ENCODE measurements at regions not wholly inside any gene's neighbourhood (a gene's known extent, or its start where the extent isn't known, plus 50 kb on each side); places are given as distances from the start of the nearest gene placed in this dataset.

DNA sequence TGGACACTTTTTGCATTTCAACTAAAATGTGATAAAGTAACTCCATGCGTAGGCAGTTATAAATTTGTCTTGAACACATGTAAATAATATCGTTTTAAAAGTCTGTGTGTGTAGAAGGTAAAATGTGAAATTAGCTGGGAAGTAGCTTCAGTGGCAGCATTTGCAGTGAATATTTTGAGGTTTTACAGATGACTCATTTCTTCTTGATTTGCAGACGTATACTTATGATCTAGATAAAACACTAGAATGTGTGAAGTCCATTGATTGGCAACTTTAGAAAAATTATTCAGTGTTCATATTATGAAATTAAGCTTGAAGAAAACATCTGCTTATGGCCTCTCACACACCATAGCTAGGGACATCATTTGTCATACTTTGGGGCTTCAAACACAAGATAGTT is 788.6 kb upstream of the NOVA1 start:
- no peaks in the 10 kb centered on the region for H3K9me3 ChIP-seq (ENCODE audit: control insufficient read depth, low read length)
- no peak for TF ChIP-seq CTCF (IDR thresholded peaks at IDR 0.05)
- H3K4me1 ChIP-seq, result no peaks in the 10 kb centered on the region
- no peak overlapping the region for H3K9ac ChIP-seq
- no peaks in the 10 kb centered on the region for H3K27me3 ChIP-seq (ENCODE audit: control insufficient read depth, insufficient read depth, low read length)
- no peak overlapping the region for H3K4me2 ChIP-seq (ENCODE audit: low read length)
- H3K79me2 ChIP-seq, result no peaks in the 10 kb centered on the region
- no peak overlapping the region for H2AFZ ChIP-seq
- H3K36me3 ChIP-seq (ENCODE audit: control insufficient read depth, insufficient read depth, low read length), result no peaks in the 10 kb centered on the region
- H3K27ac ChIP-seq, result no peak overlapping the region
- no peak overlapping the region for H3K4me3 ChIP-seq (ENCODE audit: low read depth, low read length)

- no peaks in the 10 kb centered on the region for H3K36me3 ChIP-seq (ENCODE audit: control insufficient read depth, insufficient read depth, low read length)
- H3K79me2 ChIP-seq, result no peaks in the 10 kb centered on the region
- H3K9ac ChIP-seq, result no peak overlapping the region
- TF ChIP-seq CTCF (IDR thresholded peaks at IDR 0.05), result no peak
- no peak overlapping the region for H3K4me2 ChIP-seq (ENCODE audit: low read length)
- no peaks in the 10 kb centered on the region for H3K9me3 ChIP-seq (ENCODE audit: control insufficient read depth, low read length)
- no peak overlapping the region for H3K4me3 ChIP-seq (ENCODE audit: low read depth, low read length)
- no peak overlapping the region for H2AFZ ChIP-seq
- no peak overlapping the region for H3K27ac ChIP-seq
- no peaks in the 10 kb centered on the region for H3K4me1 ChIP-seq
- no peaks in the 10 kb centered on the region for H3K27me3 ChIP-seq (ENCODE audit: control insufficient read depth, insufficient read depth, low read length)
Measured at GRCh38 chr14:27387463-27387862, 789.6 kb upstream of the NOVA1 start.

GRCh38 chr14:27389402-27389801 is 791.6 kb upstream of the NOVA1 start:
- Histone ChIP-seq H3K4me2 (ENCODE audit: low read length) (no peak overlapping the region), H3K9me3 (ENCODE audit: control insufficient read depth, low read length) (no peaks in the 10 kb centered on the region), H3K79me2 (no peaks in the 10 kb centered on the region), H3K4me3 (ENCODE audit: low read depth, low read length) (no peak overlapping the region), H2AFZ (no peak overlapping the region), H3K9ac (no peak overlapping the region), H3K27me3 (ENCODE audit: control insufficient read depth, insufficient read depth, low read length) (no peaks in the 10 kb centered on the region), H3K27ac (no peak overlapping the region), H3K36me3 (ENCODE audit: control insufficient read depth, insufficient read depth, low read length) (no peaks in the 10 kb centered on the region), H3K4me1 (no peaks in the 10 kb centered on the region)
- TF ChIP-seq CTCF (IDR thresholded peaks at IDR 0.05), result no peak

GRCh38 chr14:27390155-27390554 is 792.3 kb upstream of the NOVA1 start:
- Histone ChIP-seq H2AFZ (no peak overlapping the region), H3K4me3 (ENCODE audit: low read depth, low read length) (no peak overlapping the region), H3K27me3 (ENCODE audit: control insufficient read depth, insufficient read depth, low read length) (no peaks in the 10 kb centered on the region), H3K4me2 (ENCODE audit: low read length) (no peak overlapping the region), H3K4me1 (no peaks in the 10 kb centered on the region), H3K9ac (no peak overlapping the region), H3K79me2 (no peaks in the 10 kb centered on the region), H3K27ac (no peak overlapping the region), H3K9me3 (ENCODE audit: control insufficient read depth, low read length) (no peaks in the 10 kb centered on the region), H3K36me3 (ENCODE audit: control insufficient read depth, insufficient read depth, low read length) (no peaks in the 10 kb centered on the region)
- TF ChIP-seq CTCF (IDR thresholded peaks at IDR 0.05), result no peak

GRCh38 chr14:27391331-27391730 is 793.5 kb upstream of the NOVA1 start:
- Histone ChIP-seq H3K27ac (no peak overlapping the region), H2AFZ (no peak overlapping the region), H3K4me2 (ENCODE audit: low read length) (no peak overlapping the region), H3K9me3 (ENCODE audit: control insufficient read depth, low read length) (no peaks in the 10 kb centered on the region), H3K36me3 (ENCODE audit: control insufficient read depth, insufficient read depth, low read length) (no peaks in the 10 kb centered on the region), H3K4me3 (ENCODE audit: low read depth, low read length) (no peak overlapping the region), H3K4me1 (no peaks in the 10 kb centered on the region), H3K9ac (no peak overlapping the region), H3K27me3 (ENCODE audit: control insufficient read depth, insufficient read depth, low read length) (no peaks in the 10 kb centered on the region), H3K79me2 (no peaks in the 10 kb centered on the region)
- no peak for TF ChIP-seq CTCF (IDR thresholded peaks at IDR 0.05)

All from parathyroid adenoma (tissue), 2 donors.